Astrocyte of the hippocampus (primary cell): ENCODE measurements at regions not wholly inside any gene's neighbourhood (a gene's known extent, or its start where the extent isn't known, plus 50 kb on each side); places are given as distances from the start of the nearest gene placed in this dataset.
A peak's percentile ranks its signal among the peaks of the same experiment; 100 is the strongest.

ENCODE experiments used
- DNase-seq: peaks from one replicate; pipeline ENCODE4 v3.0.0; 2011; ENCODE audit warnings: low read depth, low spot score

- DNase-seq = no peak
Observed at GRCh38 chr17:77882040-77882439, 76.5 kb upstream of the TNRC6C start.

GRCh38 chr17:77882481-77883212 is 75.9 kb upstream of the TNRC6C start:
- DNase-seq = peak; percentile 55

GRCh38 chr17:77883213-77883650 is 75.3 kb upstream of the TNRC6C start:
- no peak for DNase-seq

GRCh38 chr17:77884019-77884418 is 74.5 kb upstream of the TNRC6C start:
- peak; percentile 77 for DNase-seq

GRCh38 chr17:77884967-77885641 is 73.4 kb upstream of the TNRC6C start:
- no peak for DNase-seq

- DNase-seq = no peak
Observed at GRCh38 chr17:77885678-77886386, 72.7 kb upstream of the TNRC6C start.

- no peak for DNase-seq
Observed at GRCh38 chr17:77886387-77886728, 72.1 kb upstream of the TNRC6C start.

- no peak for DNase-seq
Observed at GRCh38 chr17:77887110-77887463, 71.4 kb upstream of the TNRC6C start.

- DNase-seq = peak; percentile 75
Observed at GRCh38 chr17:77887464-77888241, 70.8 kb upstream of the TNRC6C start.

- no peak for DNase-seq
Observed at GRCh38 chr17:77888242-77889134, 70.0 kb upstream of the TNRC6C start.

- no peak for DNase-seq
Observed at GRCh38 chr17:77889135-77889505, 69.4 kb upstream of the TNRC6C start.

- no peak for DNase-seq
Observed at GRCh38 chr17:77889866-77890760, 68.4 kb upstream of the TNRC6C start.

- no peak for DNase-seq
Observed at GRCh38 chr17:77890771-77891170, 67.7 kb upstream of the TNRC6C start.

GRCh38 chr17:77891602-77892001 is 66.9 kb upstream of the TNRC6C start:
- no peak for DNase-seq

GRCh38 chr17:77892031-77892430 is 66.5 kb upstream of the TNRC6C start:
- DNase-seq = no peak

- no peak for DNase-seq
Observed at GRCh38 chr17:77892469-77893143, 65.9 kb upstream of the TNRC6C start.

- DNase-seq = no peak
Observed at GRCh38 chr17:77893144-77894044, 65.1 kb upstream of the TNRC6C start.
